OCI-LY7 (cell line): ENCODE measurements at regions not wholly inside any gene's neighbourhood (a gene's known extent, or its start where the extent isn't known, plus 50 kb on each side); places are given as distances from the start of the nearest gene placed in this dataset. TPM values are rescaled to one million over a fixed set of nuclear protein-coding genes. Genes with fewer than 3 reads are reported as not detected.

Experiments used
- small RNA-seq: library from RNA; depleted of rRNA; stranded (forward); fragments of <200 nt; gene quantifications from one replicate; pipeline ENCODE3, GENCODE V24; 2014

Small RNA genes lying in the stretch of these regions (small RNA-seq; reads per million reads assigned to genes)
- gene AL365434.2 = not detected
